ENCODE measurements at regions not wholly inside any gene's neighbourhood (a gene's known extent, or its start where the extent isn't known, plus 50 kb on each side); places are given as distances from the start of the nearest gene placed in this dataset.

- no peak for DNase-seq (ENCODE audit: low spot score)
Observed at GRCh38 chr2:176679061-176679669, 409.9 kb downstream of the MTX2 start.

GRCh38 chr2:176680916-176681516 is 411.8 kb downstream of the MTX2 start:
- DNase-seq (ENCODE audit: low spot score) = peak; percentile 32

- no peak for DNase-seq (ENCODE audit: low spot score)
Observed at GRCh38 chr2:176681584-176682115, 412.4 kb downstream of the MTX2 start.

- DNase-seq (ENCODE audit: low spot score) = peak; percentile 55
Observed at GRCh38 chr2:176682278-176682677, 413.0 kb downstream of the MTX2 start.

- DNase-seq (ENCODE audit: low spot score) = no peak
Observed at GRCh38 chr2:176683618-176684111, 414.4 kb downstream of the MTX2 start.

DNA sequence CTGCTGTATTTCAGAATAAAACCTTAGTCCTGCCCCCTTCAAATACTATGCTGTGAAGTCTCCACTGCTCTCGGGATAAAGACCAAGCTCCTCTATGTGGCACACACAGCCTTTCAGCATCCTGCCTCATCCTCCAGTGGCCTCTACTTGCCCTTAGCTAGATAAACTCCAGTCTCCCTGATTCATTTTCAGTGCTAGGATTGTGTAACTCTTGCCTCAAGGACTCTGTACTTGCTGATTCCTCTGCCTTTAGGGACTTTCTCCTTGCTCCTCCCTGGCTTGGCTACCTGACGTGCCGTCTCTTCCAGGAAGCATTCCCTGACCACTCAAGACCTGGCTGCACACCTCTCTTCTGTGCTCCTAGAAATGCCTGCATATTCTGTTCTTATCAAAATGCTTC is 416.7 kb downstream of the MTX2 start:
- no peak for DNase-seq (ENCODE audit: low spot score)

DNA sequence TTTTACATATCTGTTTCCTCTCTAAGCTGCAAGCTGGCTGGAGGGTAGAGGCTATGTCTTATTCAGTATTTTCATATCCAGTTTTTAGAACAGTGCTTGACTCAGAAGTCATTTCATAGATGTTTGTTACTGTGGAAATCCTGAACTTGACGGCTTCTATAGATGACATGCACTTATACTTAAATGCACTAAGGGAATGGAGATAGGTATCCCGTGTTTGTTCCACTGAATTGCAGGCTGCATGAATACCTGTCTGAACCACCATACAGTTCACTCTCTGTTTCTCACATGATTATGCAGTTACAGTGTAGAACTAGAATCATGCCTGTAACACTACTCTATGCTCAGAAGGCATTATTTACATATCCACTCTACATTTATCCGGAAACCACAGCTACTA is 417.1 kb downstream of the MTX2 start:
- DNase-seq (ENCODE audit: low spot score) = no peak

DNA sequence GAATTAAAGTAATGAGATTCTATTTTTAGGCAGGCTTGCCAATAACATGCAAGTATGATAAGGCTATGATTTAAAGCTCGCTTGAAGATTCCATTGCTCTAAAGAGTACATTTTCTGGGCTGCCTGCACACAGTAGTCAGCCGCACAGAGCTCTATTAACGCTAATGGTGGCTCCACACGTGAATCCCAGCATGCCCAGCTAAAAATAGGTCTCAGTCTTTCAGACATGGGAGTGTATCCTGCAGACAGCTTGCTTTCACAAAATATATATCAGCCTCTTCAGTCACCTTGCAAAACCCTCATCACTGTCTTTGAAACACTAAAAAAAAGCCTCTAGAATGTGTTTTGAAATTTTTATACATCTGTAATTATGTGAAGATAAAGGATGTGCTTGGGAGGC is 418.1 kb downstream of the MTX2 start:
- no peak for DNase-seq (ENCODE audit: low spot score)

- no peak for DNase-seq (ENCODE audit: low spot score)
Observed at GRCh38 chr2:176687944-176688343, 418.7 kb downstream of the MTX2 start.

DNA sequence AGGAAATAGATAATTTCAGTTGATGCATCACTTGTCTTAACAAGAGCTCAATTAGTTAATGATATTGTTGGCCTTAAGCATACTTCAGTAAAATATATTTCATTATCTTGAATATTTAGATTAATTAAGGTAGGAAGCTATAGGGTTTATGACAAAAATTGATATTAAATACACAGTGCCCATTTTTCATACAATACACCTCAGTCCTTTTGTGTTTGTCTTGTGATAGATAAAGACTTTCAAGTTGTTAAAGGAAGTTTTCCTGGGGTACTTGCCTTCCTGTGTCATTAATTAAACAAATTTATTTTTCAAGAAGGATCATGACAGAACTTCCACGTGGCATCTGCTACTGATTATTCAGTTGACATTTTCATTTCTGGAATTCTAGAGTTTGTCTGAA is 420.5 kb downstream of the MTX2 start:
- DNase-seq (ENCODE audit: low spot score) = no peak

DNA sequence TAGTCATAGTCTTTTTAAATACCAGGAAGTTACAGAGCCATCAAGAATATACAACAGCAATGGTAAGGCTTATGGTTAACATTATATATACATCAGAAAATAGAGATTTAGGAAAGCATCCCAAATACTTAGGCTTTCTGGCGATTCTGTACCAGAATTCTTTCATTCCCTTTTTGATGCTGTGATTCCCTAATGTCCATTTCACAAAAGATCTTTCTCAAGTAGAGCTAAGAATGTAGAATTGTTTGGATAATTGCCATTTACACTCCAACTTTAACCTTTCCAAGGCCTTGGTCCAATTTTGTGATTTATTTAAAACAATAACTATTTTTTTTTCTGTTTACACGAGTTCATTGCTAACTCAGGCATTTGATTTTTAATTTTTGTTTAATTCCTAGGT is 422.2 kb downstream of the MTX2 start:
- DNase-seq (ENCODE audit: low spot score) = no peak

- DNase-seq (ENCODE audit: low spot score) = no peak
Observed at GRCh38 chr2:176692533-176692932, 423.3 kb downstream of the MTX2 start.

DNA sequence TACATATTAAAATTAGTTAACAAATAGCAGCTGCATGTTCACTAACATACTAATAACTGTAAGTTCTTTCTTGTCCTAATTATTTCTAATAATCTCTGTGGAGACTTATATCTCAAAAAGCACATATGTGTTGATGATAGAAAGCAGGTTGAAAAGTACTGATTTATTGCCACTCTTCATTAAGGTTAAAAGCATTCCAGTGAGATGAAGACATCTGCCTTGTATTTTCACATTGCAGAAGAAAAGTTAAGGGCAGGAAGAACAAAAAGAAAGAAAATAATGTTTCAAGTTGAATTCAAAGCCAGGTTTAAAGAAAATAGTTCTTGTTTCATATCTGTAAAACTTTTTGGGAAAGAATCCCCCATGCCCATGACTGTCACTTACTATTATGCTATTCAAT is 429.9 kb downstream of the MTX2 start:
- DNase-seq (ENCODE audit: low spot score) = no peak

DNA sequence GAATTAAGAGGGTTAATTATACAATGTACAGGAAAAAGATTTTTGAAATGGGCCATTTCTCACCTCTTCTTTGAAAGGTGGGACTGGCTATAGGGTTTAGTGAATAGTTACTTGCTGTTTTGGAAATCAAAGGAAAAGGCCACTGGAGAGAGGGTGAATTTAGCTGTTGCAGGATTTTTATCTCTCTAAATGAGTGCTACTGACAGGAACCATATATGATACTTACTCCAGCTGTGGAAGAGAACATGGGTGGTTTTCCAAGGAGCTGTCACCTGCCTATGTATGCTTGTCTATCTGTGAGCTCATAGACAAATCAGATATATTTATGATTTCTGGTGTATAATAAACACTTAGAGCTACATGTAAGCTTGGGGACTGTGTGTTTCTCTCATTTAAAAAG is 430.4 kb downstream of the MTX2 start:
- DNase-seq (ENCODE audit: low spot score) = no peak

GRCh38 chr2:176702131-176702530 is 432.9 kb downstream of the MTX2 start:
- no peak for DNase-seq (ENCODE audit: low spot score)

- DNase-seq (ENCODE audit: low spot score) = peak; percentile 91
Observed at GRCh38 chr2:176704282-176704858, 435.1 kb downstream of the MTX2 start.

- peak; percentile 88 for DNase-seq (ENCODE audit: low spot score)
Observed at GRCh38 chr2:176709149-176709951, 440.1 kb downstream of the MTX2 start.

DNA sequence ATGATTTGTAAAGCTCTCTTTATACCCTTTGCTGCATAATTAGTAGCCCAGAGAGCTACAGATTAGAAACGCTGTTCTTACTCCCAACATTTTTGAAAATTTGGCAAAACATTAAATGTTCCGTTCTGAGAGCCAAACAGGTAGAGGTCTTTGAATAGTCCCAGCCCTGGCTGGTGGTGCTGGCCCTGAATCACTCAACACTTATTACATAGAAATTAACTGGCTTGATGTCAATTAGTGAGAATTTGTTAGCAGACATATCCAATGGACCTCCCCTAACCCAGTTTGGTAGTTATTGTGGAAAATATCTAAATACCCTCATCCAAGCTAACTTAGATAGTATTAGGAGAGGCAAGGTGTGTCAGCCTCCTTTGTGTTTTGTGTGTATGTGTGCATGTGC is 440.7 kb downstream of the MTX2 start:
- no peak for DNase-seq (ENCODE audit: low spot score)

- peak; percentile 21 for DNase-seq (ENCODE audit: low spot score)
Observed at GRCh38 chr2:176710657-176711186, 441.5 kb downstream of the MTX2 start.

- DNase-seq (ENCODE audit: low spot score) = no peak
Observed at GRCh38 chr2:176725873-176726645, 456.8 kb downstream of the MTX2 start.

GRCh38 chr2:176727696-176728095 is 458.5 kb downstream of the MTX2 start:
- no peak for DNase-seq (ENCODE audit: low spot score)

Measured in A172 (cell line).